K562 (cell line): ENCODE measurements at regions not wholly inside any gene's neighbourhood (a gene's known extent, or its start where the extent isn't known, plus 50 kb on each side); places are given as distances from the start of the nearest gene placed in this dataset.

Source experiments
- ATAC-seq: fragments of 200-7000 bp; cut with Tn5 transposase; 3 replicates; pipeline ENCODE4 v1.9.1; 2020; ENCODE audit warnings: moderate library complexity
- BruUV-seq: library from RNA; stranded (reverse); fragments of 400-500 nt; replicated peaks from 2 replicates; lab custom pipeline; 2021; lab: Mats Ljungman, UMichigan
- CTCF ChIA-PET: fragments of 300-600 bp; formaldehyde crosslinking; extraction: SDS; loops from one replicate; lab custom pipeline; 2021; ENCODE audit warnings: low intra/inter-chr PET ratio; lab: Yijun Ruan, JAX
- POLR2A ChIA-PET: fragments of 300-600, 350-650 bp; sonication (Branson Sonifier 250); formaldehyde crosslinking; extraction: SDS; loops from one replicate; lab custom pipeline; 2021; ENCODE audit warnings: antibody characterized with exemption, inconsistent platforms; lab: Yijun Ruan, JAX
- DNase-seq, 4 experiments: peaks; one replicate each; pipeline versions ENCODE4 v3.0.0 to v3.0.0-alpha.2; 2011 to 2018; ENCODE audit warnings: low spot score in 3 of 4, mixed read lengths in 3 of 4; ENCODE audit errors: extremely low read depth in 1 of 4
- FAIRE-seq: peaks from 2 replicates; lab custom pipeline; 2011; peaks lifted over from hg19 to GRCh38; lab: Jason Lieb, UNC
- H2AFZ ChIP-seq: 2 replicates; pipeline ENCODE4 v1.6.0; 2011; ENCODE audit warnings: low read depth, low read length, control low read depth, inconsistent platforms
- H3K27ac ChIP-seq: fragments of 200-600 bp; 3 replicates; pipeline ENCODE4 v1.8.0; 2011; ENCODE audit warnings: low read depth, mild to moderate bottlenecking, control low read depth, inconsistent platforms, low read length, moderate library complexity, mixed read lengths; ENCODE audit errors: extremely low read depth
- H3K27me3 ChIP-seq, 2 experiments: fragments of 300-600 bp in 1 of 2; 2 replicates in 1 of 2; 3 replicates in 1 of 2; pipeline versions ENCODE4 v1.6.0 to v1.8.0; 2011; ENCODE audit warnings: inconsistent platforms in 2 of 2, low read length in 2 of 2, mild to moderate bottlenecking in 1 of 2, mixed read lengths in 1 of 2, moderate library complexity in 1 of 2; ENCODE audit not compliant: control insufficient read depth in 2 of 2, insufficient read depth in 2 of 2
- H3K36me3 ChIP-seq: fragments of 300-600 bp; 3 replicates; pipeline ENCODE4 v1.8.0; 2011; ENCODE audit warnings: mild to moderate bottlenecking, low read length, inconsistent platforms; ENCODE audit not compliant: control insufficient read depth, insufficient read depth
- H3K4me1 ChIP-seq, 2 experiments: fragments of 200-600 bp in 1 of 2; replicated peaks in 1 of 2; 2 replicates in 1 of 2; 3 replicates in 1 of 2; pipeline versions ENCODE4 v1.5.1 to v1.8.0; 2011; ENCODE audit warnings: inconsistent platforms in 2 of 2, low read length in 2 of 2, mild to moderate bottlenecking in 1 of 2, mixed read lengths in 1 of 2, moderate library complexity in 1 of 2; ENCODE audit not compliant: control insufficient read depth in 2 of 2, insufficient read depth in 2 of 2
- H3K4me2 ChIP-seq: 2 replicates; pipeline ENCODE4 v1.6.1; 2011; ENCODE audit warnings: low read length, control low read depth, inconsistent platforms, mixed read lengths; ENCODE audit not compliant: insufficient read depth
- H3K4me3 ChIP-seq: fragments of 200-600 bp; sonication (generic), shearing (Covaris generic); 2 replicates; pipeline ENCODE4 v1.5.1; 2016; ENCODE audit warnings: control low read depth, inconsistent platforms
- H3K79me2 ChIP-seq: fragments of 200-600 bp; 3 replicates; pipeline ENCODE4 v1.8.0; 2011; ENCODE audit warnings: low read length, inconsistent platforms; ENCODE audit not compliant: control insufficient read depth, insufficient read depth
- H3K9ac ChIP-seq, 2 experiments: 2 replicates each; pipeline versions ENCODE4 v1.6.0 to v1.6.1; 2011; ENCODE audit warnings: low read depth in 2 of 2, low read length in 2 of 2, control low read depth in 1 of 2, inconsistent platforms in 1 of 2, mild to moderate bottlenecking in 1 of 2, mixed read lengths in 1 of 2; ENCODE audit not compliant: insufficient read depth in 1 of 2
- H3K9me1 ChIP-seq: one replicate; pipeline ENCODE4 v1.6.0; 2011; ENCODE audit warnings: inconsistent platforms, mild to moderate bottlenecking, low read length, moderate library complexity; ENCODE audit not compliant: control insufficient read depth, insufficient read depth
- H3K9me3 ChIP-seq: replicated peaks from 2 replicates; pipeline ENCODE4 v1.5.1; 2011; ENCODE audit warnings: low read depth, low read length, inconsistent platforms; ENCODE audit not compliant: control insufficient read depth, insufficient read depth
- H4K20me1 ChIP-seq: replicated peaks from 2 replicates; pipeline ENCODE4 v1.6.1; 2011; ENCODE audit warnings: low read length, inconsistent platforms, mixed read lengths; ENCODE audit not compliant: control insufficient read depth, insufficient read depth
- GATA2 ChIP-seq: sonication (generic); formaldehyde crosslinking; IDR thresholded peaks from 2 replicates; pipeline ENCODE4 v1.4.0; 2020; ENCODE audit warnings: mild to moderate bottlenecking, missing genetic modification reagents
- GTF2F1 ChIP-seq: IDR thresholded peaks from 2 replicates; pipeline ENCODE4 v1.6.1; 2011; ENCODE audit warnings: low read depth, low read length, improper control_type of control experiment
- HEY1 ChIP-seq: fragments of 250-450 bp; sonication (Bioruptor Pico); IDR thresholded peaks from 2 replicates; pipeline ENCODE4 v1.5.0; 2020; ENCODE audit warnings: mild to moderate bottlenecking, moderate library complexity, borderline replicate concordance
- KDM2B ChIP-seq: fragments of 250-450 bp; sonication (Bioruptor Pico); IDR thresholded peaks from 2 replicates; pipeline ENCODE4 v1.8.0; 2021; ENCODE audit warnings: mild to moderate bottlenecking, moderate library complexity
- MCM7 ChIP-seq, 2 experiments: fragments of 450-650 bp; IDR thresholded peaks; 2 replicates each; pipeline ENCODE4 v1.6.1; 2016 to 2018
- POLR2B ChIP-seq: fragments of 450-650 bp; IDR thresholded peaks from 2 replicates; pipeline ENCODE4 v1.6.1; 2018; ENCODE audit warnings: low read depth; ENCODE audit not compliant: partially characterized antibody
- XRCC5 ChIP-seq: fragments of 200-400 bp; formaldehyde crosslinking; IDR thresholded peaks from 2 replicates; pipeline ENCODE4 v1.6.1; 2017; ENCODE audit warnings: low read depth, mild to moderate bottlenecking, low read length
- WGBS: fragments of 100-300 bp; shearing (Covaris generic); methylation state at CpG from one replicate; pipeline ENCODE4 v1.1.6; 2016; ENCODE audit warnings: low coverage, mixed read lengths; ENCODE audit not compliant: insufficient coverage; ENCODE audit errors: missing lambda C conversion rate; 5-methylcytosine and 5-hydroxymethylcytosine counted together
- in situ Hi-C: fragments of 300-500 bp; cut with MboI; formaldehyde crosslinking; loops from 4 replicates; pipeline ENCODE4 v1.15.0; 2018; ENCODE audit warnings: inconsistent platforms, mixed read lengths
- intact Hi-C: fragments of 100-400 bp; cut with micrococcal nuclease; formaldehyde crosslinking; loops from 2 replicates; pipeline ENCODE4 v1.14.2; 2022
- TF ChIP-seq, protein P1 (sequence below): fragments of 250-450 bp; sonication (Bioruptor Pico); IDR thresholded peaks from 2 replicates; pipeline ENCODE4 v1.8.0; 2021; ENCODE audit warnings: moderate library complexity, mild to moderate bottlenecking, inconsistent platforms

DNA sequence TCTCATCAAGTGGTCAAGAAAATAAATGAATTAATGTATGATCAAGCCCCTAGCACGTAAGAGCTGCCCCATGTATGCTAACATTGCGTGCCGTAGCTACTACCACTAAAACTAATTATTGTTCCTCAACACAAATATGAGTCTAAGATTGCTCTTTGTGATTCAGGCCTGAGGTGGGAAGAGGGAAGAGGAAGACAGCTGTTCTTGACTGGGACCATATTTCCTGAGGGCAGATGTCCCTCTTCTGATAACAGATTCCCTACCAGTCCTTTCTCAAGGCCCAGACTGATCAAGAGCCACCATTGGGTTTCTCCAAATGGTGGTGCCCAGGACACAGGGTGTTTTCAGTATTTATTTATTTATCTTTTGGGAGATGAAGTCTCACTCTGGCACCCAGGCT, 87.2 kb upstream of the CADM1 start:
- H3K27me3 ChIP-seq, result no peaks in the 10 kb centered on the region; a peak in 1 of 5 replicates
- ChIA-PET CTCF (no interaction called here), POLR2A (no interaction called here)
- no peak for ATAC-seq
- no peak overlapping the region for H3K27ac ChIP-seq
- no peak for FAIRE-seq
- H3K9me1 ChIP-seq, result no peaks in the 10 kb centered on the region
- no peaks in the 10 kb centered on the region for H3K36me3 ChIP-seq
- no peaks in the 10 kb centered on the region for H4K20me1 ChIP-seq
- H3K4me3 ChIP-seq, result no peak overlapping the region
- H3K4me1 ChIP-seq, result no peaks in the 10 kb centered on the region
- H3K9me3 ChIP-seq, result no peaks in the 10 kb centered on the region
- in situ Hi-C loops, result no loop called here
- TF ChIP-seq KDM2B (CRISPR knock-in tag) (no peak), GTF2F1 (no peak)
- TF ChIP-seq, protein P1, sequence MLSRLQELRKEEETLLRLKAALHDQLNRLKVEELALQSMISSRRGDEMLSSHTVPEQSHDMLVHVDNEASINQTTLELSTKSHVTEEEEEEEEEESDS (CRISPR knock-in tag), result no peak
- no TSS peak for BruUV-seq
- H3K9ac ChIP-seq, result no peak overlapping the region
- H3K4me2 ChIP-seq, result no peak overlapping the region
- WGBS, result 0% methylated on average over 3 of the region's 3 CpGs
- intact Hi-C loops, result no loop called here
- no peaks in the 10 kb centered on the region for H3K79me2 ChIP-seq
- DNase-seq, result no peak
- no peak overlapping the region for H2AFZ ChIP-seq

DNA sequence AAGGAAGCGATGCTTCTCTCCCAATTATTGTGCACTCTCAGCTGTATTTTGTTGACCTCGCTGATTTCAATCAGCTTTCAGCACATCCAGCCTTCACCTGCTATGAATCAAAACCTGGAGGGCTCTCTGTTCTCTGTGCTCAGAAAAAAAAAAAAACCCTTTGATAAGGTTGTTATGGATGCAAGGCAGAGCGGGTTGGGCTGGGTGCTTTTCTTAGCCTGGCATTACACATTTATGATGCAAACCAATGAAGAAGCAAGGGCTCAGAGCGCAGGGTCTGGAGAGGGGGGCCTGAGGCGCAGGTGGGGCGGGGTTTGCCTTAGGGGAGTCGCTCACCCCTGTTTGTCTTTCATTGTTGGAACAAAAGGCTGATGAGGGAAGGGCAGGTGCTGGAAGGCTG, 86.0 kb upstream of the CADM1 start:
- ChIA-PET CTCF (no interaction called here), POLR2A (no interaction called here)
- no peaks in the 10 kb centered on the region for H3K9me3 ChIP-seq
- H2AFZ ChIP-seq, result no peak overlapping the region
- H3K4me1 ChIP-seq, result no peaks in the 10 kb centered on the region
- TF ChIP-seq MCM7 (IDR thresholded peaks at IDR 0.05) (no peak), POLR2B (no peak), GATA2 (CRISPR knock-in tag) (no peak), HEY1 (no peak), XRCC5 (no peak)
- no peaks in the 10 kb centered on the region for H3K9me1 ChIP-seq
- no peak overlapping the region for H3K27ac ChIP-seq
- no peak overlapping the region for H3K4me2 ChIP-seq
- intact Hi-C loops (no loop called here), in situ Hi-C loops (no loop called here)
- 0% methylated on average over 7 of the region's 7 CpGs for WGBS
- no peak for DNase-seq
- no peak overlapping the region for H3K9ac ChIP-seq
- no peaks in the 10 kb centered on the region for H3K36me3 ChIP-seq
- FAIRE-seq, result no peak
- BruUV-seq, result no TSS peak
- no peak for ATAC-seq
- no peak overlapping the region for H3K4me3 ChIP-seq
- H3K79me2 ChIP-seq, result no peaks in the 10 kb centered on the region
- H3K27me3 ChIP-seq, result no peaks in the 10 kb centered on the region; a peak in 1 of 5 replicates
- no peaks in the 10 kb centered on the region for H4K20me1 ChIP-seq
